ENCODE measurements at regions not wholly inside any gene's neighbourhood (a gene's known extent, or its start where the extent isn't known, plus 50 kb on each side); places are given as distances from the start of the nearest gene placed in this dataset.

DNA sequence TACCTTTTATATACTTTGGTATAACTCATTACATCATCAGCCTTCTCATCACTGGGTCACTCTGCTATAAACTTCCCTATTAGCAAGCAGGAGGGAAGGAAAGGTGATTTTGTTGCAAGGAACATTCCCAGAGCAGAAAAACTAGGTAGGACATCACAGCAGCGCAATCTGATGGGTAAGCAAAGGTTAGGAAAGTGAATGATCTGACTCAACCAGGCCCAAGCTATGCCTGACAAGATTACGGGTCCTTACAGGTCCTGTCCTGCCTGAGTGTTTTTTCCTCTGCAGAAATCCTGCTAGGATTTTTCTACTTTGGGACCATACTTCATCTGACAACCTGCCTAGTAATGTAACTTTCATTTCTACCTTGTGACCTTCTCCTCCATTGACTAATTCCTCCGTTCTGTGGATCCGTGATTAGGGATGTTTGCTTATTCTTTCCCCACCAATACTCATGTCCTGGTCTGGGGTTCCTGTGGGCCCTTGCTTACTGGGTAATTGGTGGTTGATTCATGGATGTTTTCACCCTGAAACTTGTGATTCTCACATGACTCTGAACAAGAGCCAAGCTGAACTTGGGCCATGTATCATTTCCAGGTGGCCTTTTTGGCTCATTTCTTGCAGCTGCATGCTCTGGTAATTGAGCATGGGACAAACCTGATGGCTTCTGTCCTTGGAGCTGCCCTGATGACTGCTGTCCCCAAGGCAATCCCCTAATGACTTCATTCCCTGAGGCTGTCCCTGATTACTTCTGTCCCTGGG lies 111.9 kb upstream of the KIT start:
- Histone ChIP-seq H3K4me2 (no peak overlapping the region), H3K9me3 (no peaks in the 10 kb centered on the region), H3K4me1 (no peaks in the 10 kb centered on the region), H3K27ac (no peak overlapping the region), H3K4me3 (no peak overlapping the region)
- 57% methylated on average over 4 of the region's 4 CpGs for WGBS (ENCODE audit: missing lambda C conversion rate)
- TF ChIP-seq RCOR1 (IDR thresholded peaks at IDR 0.05; ENCODE audit: low read depth, low read length) (no peak), JUN (IDR thresholded peaks at IDR 0.05) (no peak), ESRRA (IDR thresholded peaks at IDR 0.05; ENCODE audit: borderline replicate concordance, low read length) (no peak), ZSCAN20 (CRISPR knock-in tag; IDR thresholded peaks at IDR 0.05) (no peak)
- no peak for ATAC-seq
- ChIA-PET CTCF (interaction anchor here (0.7 kb wide), 1 partner anchor 222 kb away, joined by 3 read pairs; no protein-coding TSS in a partner anchor), POLR2A (no interaction called here)
- DNase-seq (ENCODE audit: low read depth in 1 of 2, low spot score in 1 of 2), result no peak
- FAIRE-seq, result no peak

DNA sequence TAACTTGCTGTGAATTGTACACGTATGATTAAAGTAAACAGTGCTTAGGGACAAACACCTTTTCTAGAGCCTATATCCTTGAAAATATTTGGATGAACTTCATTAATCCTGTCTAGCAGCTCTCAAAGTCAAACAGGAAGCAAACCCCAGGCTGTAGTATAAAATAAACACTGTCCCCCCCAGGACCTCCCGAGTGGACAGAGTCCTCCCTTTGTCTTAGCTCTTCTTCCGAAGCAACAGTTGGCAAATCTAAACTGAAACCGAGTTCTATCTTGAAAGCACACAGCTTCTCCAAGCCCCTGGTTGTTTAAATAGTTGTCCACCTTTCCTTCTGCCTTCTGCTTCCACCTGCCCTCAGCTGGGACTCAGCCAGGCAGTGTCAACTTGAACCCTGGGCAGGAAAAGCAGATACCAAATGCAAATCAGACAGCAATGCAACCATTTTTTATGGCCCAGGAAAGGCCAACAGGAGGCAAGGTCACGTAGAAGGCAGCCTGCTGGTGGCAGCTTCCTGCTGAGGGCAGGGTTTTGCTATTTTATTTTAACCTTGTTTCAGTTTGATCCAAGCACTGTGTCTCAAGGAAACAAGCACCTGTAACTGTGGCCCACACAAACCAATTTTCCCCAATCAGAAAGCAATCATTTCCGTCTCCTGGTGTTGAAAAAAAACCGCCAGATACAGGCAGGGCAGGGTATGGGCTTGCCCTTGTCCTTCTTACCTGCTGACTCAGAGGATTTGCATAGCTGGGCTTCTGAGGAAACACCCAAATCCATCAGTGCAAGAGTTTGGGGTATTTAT lies 110.3 kb upstream of the KIT start:
- no peak overlapping the region for H3K4me2 ChIP-seq
- no peak overlapping the region for H3K4me3 ChIP-seq
- ATAC-seq, result no peak
- DNase-seq (ENCODE audit: low read depth in 1 of 2, low spot score in 1 of 2), result no peak
- WGBS (ENCODE audit: missing lambda C conversion rate), result 20% methylated on average over 7 of the region's 7 CpGs
- H3K27ac ChIP-seq, result no peak overlapping the region
- no peak for FAIRE-seq
- ChIA-PET POLR2A (no interaction called here), CTCF (no interaction called here)
- H3K4me1 ChIP-seq, result no peaks in the 10 kb centered on the region
- H3K9me3 ChIP-seq, result no peaks in the 10 kb centered on the region
- TF ChIP-seq CHD4 (IDR thresholded peaks at IDR 0.05; ENCODE audit: borderline replicate concordance) (no peak), HDAC2 (IDR thresholded peaks at IDR 0.05) (no peak), GATA3 (IDR thresholded peaks at IDR 0.05; ENCODE audit: borderline replicate concordance) (no peak), JUNB (IDR thresholded peaks at IDR 0.05) (no peak), RARB (CRISPR knock-in tag; IDR thresholded peaks at IDR 0.05) (no peak)

DNA sequence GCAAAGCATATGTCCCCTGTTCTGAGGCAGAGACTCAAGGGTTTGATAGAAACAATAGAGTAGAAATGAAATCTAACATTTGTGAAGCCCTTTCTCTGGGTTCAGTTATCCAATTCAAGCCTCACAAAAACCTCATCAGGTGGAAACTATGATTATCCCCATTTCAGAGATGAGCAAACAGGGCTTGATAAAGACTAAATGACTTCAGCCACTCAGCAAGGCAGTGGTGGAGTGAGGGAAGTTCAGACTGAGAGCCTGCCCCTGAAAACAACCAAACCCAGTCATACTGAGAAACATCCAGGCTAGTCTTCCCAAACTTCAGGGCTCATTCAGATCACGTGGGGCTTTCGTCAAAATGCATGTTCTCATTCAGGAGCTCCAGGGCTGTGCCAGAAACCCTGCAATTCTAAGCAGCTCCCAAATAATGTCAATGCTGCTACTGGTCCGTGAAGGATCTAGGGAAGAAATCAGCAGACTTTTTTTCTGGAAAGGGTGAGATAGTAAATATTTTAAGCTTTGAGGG lies 109.6 kb upstream of the KIT start:
- ChIA-PET CTCF (no interaction called here), POLR2A (no interaction called here)
- no peak overlapping the region for H3K4me3 ChIP-seq
- TF ChIP-seq SREBF2 (IDR thresholded peaks at IDR 0.05), result no peak
- TF ChIP-seq HOXA7 (CRISPR knock-in tag; IDR thresholded peaks at IDR 0.05), result no peak
- TF ChIP-seq POLR2A (IDR thresholded peaks at IDR 0.05; ENCODE audit: low read length), result no peak
- TF ChIP-seq RFX5 (IDR thresholded peaks at IDR 0.05), result no peak
- TF ChIP-seq MAFK (IDR thresholded peaks at IDR 0.05; ENCODE audit: partially characterized antibody), result no peak
- TF ChIP-seq, protein P1, sequence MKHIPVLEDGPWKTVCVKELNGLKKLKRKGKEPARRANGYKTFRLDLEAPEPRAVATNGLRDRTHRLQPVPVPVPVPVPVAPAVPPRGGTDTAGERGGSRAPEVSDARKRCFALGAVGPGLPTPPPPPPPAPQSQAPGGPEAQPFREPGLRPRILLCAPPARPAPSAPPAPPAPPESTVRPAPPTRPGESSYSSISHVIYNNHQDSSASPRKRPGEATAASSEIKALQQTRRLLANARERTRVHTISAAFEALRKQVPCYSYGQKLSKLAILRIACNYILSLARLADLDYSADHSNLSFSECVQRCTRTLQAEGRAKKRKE (CRISPR knock-in tag; IDR thresholded peaks at IDR 0.05; ENCODE audit: low read depth), result no peak
- no peak for TF ChIP-seq PHF8 (IDR thresholded peaks at IDR 0.05; ENCODE audit: borderline replicate concordance, low read depth)
- TF ChIP-seq EP300 (IDR thresholded peaks at IDR 0.05), result no peak
- H3K4me2 ChIP-seq, result no peak overlapping the region
- no peak for ATAC-seq
- no peak overlapping the region for H3K27ac ChIP-seq
- WGBS (ENCODE audit: missing lambda C conversion rate), result 42% methylated on average over 2 of the region's 3 CpGs
- no peak for FAIRE-seq
- no peaks in the 10 kb centered on the region for H3K9me3 ChIP-seq
- no peaks in the 10 kb centered on the region for H3K4me1 ChIP-seq
- DNase-seq (ENCODE audit: low read depth in 1 of 2, low spot score in 1 of 2), result no peak

DNA sequence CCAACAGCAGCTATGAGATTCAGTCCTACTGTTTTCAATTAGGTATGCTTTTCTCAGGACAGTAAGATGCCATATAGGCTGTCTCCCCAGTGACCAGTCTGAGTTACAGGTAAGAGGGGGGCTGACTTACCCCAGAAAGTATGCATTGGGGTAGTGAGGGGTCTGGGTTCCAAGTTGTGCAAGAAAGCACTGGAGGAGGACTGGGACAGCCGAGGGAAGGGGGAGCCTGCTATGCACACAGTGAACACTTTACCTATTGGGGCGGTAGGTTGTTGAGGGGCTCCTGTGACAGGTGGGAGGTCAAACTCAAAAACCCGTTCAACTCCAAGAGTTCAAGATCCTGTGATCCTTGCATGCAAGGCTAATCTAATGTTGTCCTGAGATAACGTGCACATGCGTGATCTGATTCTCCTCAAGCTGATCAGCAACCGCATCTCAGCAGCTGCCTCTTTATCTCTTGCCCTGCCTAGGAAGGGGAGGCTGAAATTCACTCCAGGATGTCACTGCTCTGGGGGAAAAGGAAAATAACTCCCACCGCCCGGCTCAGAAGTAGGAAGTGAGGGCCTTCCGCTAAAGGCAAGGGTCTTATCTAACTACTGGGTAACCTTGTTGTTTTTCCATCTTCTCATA lies 108.8 kb upstream of the KIT start:
- DNase-seq (ENCODE audit: low read depth in 1 of 2, low spot score in 1 of 2) (no peak), FAIRE-seq (no peak), ATAC-seq (no peak)
- H3K4me3 ChIP-seq, result no peak overlapping the region
- no peak overlapping the region for H3K27ac ChIP-seq
- ChIA-PET CTCF (no interaction called here), POLR2A (no interaction called here)
- H3K9me3 ChIP-seq, result no peaks in the 10 kb centered on the region
- 68% methylated on average over 8 of the region's 9 CpGs for WGBS (ENCODE audit: missing lambda C conversion rate)
- no peak overlapping the region for H3K4me2 ChIP-seq
- TF ChIP-seq FOSL2 (IDR thresholded peaks at IDR 0.05) (no peak), FOSL2 (CRISPR knock-in tag; IDR thresholded peaks at IDR 0.05) (no peak), FOSB (CRISPR knock-in tag; IDR thresholded peaks at IDR 0.05) (no peak), HOXB5 (CRISPR knock-in tag; IDR thresholded peaks at IDR 0.05) (no peak), EP300 (IDR thresholded peaks at IDR 0.05) (no peak), CHD2 (IDR thresholded peaks at IDR 0.05; ENCODE audit: low read length, partially characterized antibody) (no peak), SMC3 (IDR thresholded peaks at IDR 0.05) (no peak), POLR2AphosphoS2 (conservative IDR thresholded peaks at IDR 0.05; ENCODE audit: low read length) (no peak)
- no peaks in the 10 kb centered on the region for H3K4me1 ChIP-seq

Data from A549 (cell line).